Lower lobe of right lung (tissue), 2 donors: ENCODE measurements at regions not wholly inside any gene's neighbourhood (a gene's known extent, or its start where the extent isn't known, plus 50 kb on each side); places are given as distances from the start of the nearest gene placed in this dataset.
"Not testable (repeated sequence)": the region's sequence is repeated elsewhere in the genome, so short reads cannot be mapped to it uniquely, and the experiment has no call there.

ENCODE experiments used
- ATAC-seq, 2 donors: fragments of 200-7000 bp; cut with Tn5 transposase; one replicate each; pipeline ENCODE4 v1.9.1; 2020 to 2022; ENCODE audit warnings: mild to moderate bottlenecking in 2 of 2, moderate library complexity in 2 of 2
- DNase-seq: peaks from one replicate; pipeline ENCODE4 v3.0.0-alpha.2; 2020
- H3K27ac ChIP-seq: fragments of 200-600 bp; one replicate; pipeline ENCODE4 v1.8.0; 2022
- H3K27me3 ChIP-seq: fragments of 200-600 bp; one replicate; pipeline ENCODE4 v1.8.0; 2022; ENCODE audit warnings: low read depth
- H3K36me3 ChIP-seq: fragments of 200-600 bp; one replicate; pipeline ENCODE4 v1.8.0; 2022; ENCODE audit warnings: mild to moderate bottlenecking
- H3K4me1 ChIP-seq: fragments of 200-600 bp; one replicate; pipeline ENCODE4 v1.8.0; 2022
- H3K4me3 ChIP-seq: fragments of 200-600 bp; one replicate; pipeline ENCODE4 v1.8.0; 2022; ENCODE audit warnings: mild to moderate bottlenecking
- H3K9me3 ChIP-seq: fragments of 200-600 bp; one replicate; pipeline ENCODE4 v1.8.0; 2022
- CTCF ChIP-seq: fragments of 200-600 bp; IDR thresholded peaks from one replicate; pipeline ENCODE4 v1.8.0; 2022; ENCODE audit warnings: antibody characterized with exemption, mild to moderate bottlenecking
- intact Hi-C: fragments of 100-400 bp; cut with DNase I; formaldehyde crosslinking; loops from one replicate; pipeline ENCODE4 v1.11.0; 2022
- donor health status: DM: no; HTN: yes; CAD: no; lungs with severe emphysema.

GRCh38 chr7:101757879-101758278, 59.5 kb upstream of the CUX1 start:
- TF ChIP-seq CTCF, result no peak
- peaks cover 6% of the 10 kb centered on the region for H3K4me1 ChIP-seq
- no peaks in the 10 kb centered on the region for H3K9me3 ChIP-seq
- intact Hi-C loops, result no loop called here
- no peak overlapping the region for H3K27ac ChIP-seq
- no peaks in the 10 kb centered on the region for H3K36me3 ChIP-seq
- no peaks in the 10 kb centered on the region for H3K27me3 ChIP-seq
- DNase-seq (no peak), ATAC-seq (no peak)
- H3K4me3 ChIP-seq, result no peak overlapping the region

DNA sequence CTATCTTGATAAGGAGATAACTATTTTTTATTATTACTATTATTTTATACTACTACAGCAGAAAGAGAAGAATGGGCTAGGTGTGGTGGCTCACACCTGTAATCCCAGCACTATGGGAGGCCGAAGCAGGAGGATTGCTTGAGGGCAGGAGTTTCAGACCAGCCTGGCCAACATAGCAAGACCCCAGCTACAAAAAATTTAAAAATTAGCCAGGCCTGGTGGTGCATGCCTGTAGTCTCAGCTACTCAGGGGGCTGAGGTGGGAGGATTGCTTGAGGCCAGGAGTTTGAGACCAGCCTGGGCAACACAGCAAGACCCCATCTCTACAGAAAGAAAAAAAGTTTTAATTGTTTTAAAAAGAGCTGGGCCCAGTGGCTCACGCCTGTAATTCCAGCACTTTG, 58.9 kb upstream of the CUX1 start:
- DNase-seq, H3K27ac ChIP-seq, ATAC-seq, H3K36me3 ChIP-seq, intact Hi-C loops, H3K4me3 ChIP-seq, H3K4me1 ChIP-seq, H3K9me3 ChIP-seq, H3K27me3 ChIP-seq: not testable (repeated sequence)

- H3K9me3 ChIP-seq, result no peaks in the 10 kb centered on the region
- H3K27me3 ChIP-seq, result no peaks in the 10 kb centered on the region
- intact Hi-C loops, result no loop called here
- DNase-seq, result no peak
- ATAC-seq, result no peak
- no peaks in the 10 kb centered on the region for H3K36me3 ChIP-seq
- no peak overlapping the region for H3K27ac ChIP-seq
- TF ChIP-seq CTCF, result no peak
- H3K4me3 ChIP-seq, result no peak overlapping the region
- no peaks in the 10 kb centered on the region for H3K4me1 ChIP-seq
Measured at GRCh38 chr7:101764221-101764620, 53.2 kb upstream of the CUX1 start.

GRCh38 chr7:101767544-101767943, 49.9 kb upstream of the CUX1 start:
- ATAC-seq, result no peak
- TF ChIP-seq CTCF, result no peak
- H3K4me3 ChIP-seq, result no peak overlapping the region
- no peaks in the 10 kb centered on the region for H3K9me3 ChIP-seq
- no peaks in the 10 kb centered on the region for H3K27me3 ChIP-seq
- no peaks in the 10 kb centered on the region for H3K36me3 ChIP-seq
- no peaks in the 10 kb centered on the region for H3K4me1 ChIP-seq
- DNase-seq, result no peak
- H3K27ac ChIP-seq, result no peak overlapping the region
- intact Hi-C loops, result no loop called here
